SU-DHL-6 (cell line): ENCODE measurements at regions not wholly inside any gene's neighbourhood (a gene's known extent, or its start where the extent isn't known, plus 50 kb on each side); places are given as distances from the start of the nearest gene placed in this dataset.
"Not testable (repeated sequence)": the region's sequence is repeated elsewhere in the genome, so short reads cannot be mapped to it uniquely, and the experiment has no call there.

ENCODE experiments used
- CTCF ChIP-seq: fragments of 200-600 bp; sonication (generic); IDR thresholded peaks from one replicate; pipeline ENCODE4 v1.5.1; 2017; ENCODE audit warnings: antibody characterized with exemption, mild to moderate bottlenecking, low read length, moderate library complexity; ENCODE audit not compliant: insufficient read depth, poor library complexity, severe bottlenecking
- EZH2phosphoT487 ChIP-seq: fragments of 200-600 bp; sonication (generic), shearing (Covaris generic); conservative IDR thresholded peaks from 2 replicates; pipeline ENCODE4 v1.6.1; 2018; ENCODE audit warnings: mild to moderate bottlenecking, antibody characterized with exemption, low read length, moderate library complexity, mixed read lengths

- not testable (repeated sequence) for TF ChIP-seq CTCF, EZH2phosphoT487
Measured at GRCh38 chr7:67642542-67642941, 645.9 kb downstream of the TYW1 start.
